ENCODE measurements at regions not wholly inside any gene's neighbourhood (a gene's known extent, or its start where the extent isn't known, plus 50 kb on each side); places are given as distances from the start of the nearest gene placed in this dataset.

DNA sequence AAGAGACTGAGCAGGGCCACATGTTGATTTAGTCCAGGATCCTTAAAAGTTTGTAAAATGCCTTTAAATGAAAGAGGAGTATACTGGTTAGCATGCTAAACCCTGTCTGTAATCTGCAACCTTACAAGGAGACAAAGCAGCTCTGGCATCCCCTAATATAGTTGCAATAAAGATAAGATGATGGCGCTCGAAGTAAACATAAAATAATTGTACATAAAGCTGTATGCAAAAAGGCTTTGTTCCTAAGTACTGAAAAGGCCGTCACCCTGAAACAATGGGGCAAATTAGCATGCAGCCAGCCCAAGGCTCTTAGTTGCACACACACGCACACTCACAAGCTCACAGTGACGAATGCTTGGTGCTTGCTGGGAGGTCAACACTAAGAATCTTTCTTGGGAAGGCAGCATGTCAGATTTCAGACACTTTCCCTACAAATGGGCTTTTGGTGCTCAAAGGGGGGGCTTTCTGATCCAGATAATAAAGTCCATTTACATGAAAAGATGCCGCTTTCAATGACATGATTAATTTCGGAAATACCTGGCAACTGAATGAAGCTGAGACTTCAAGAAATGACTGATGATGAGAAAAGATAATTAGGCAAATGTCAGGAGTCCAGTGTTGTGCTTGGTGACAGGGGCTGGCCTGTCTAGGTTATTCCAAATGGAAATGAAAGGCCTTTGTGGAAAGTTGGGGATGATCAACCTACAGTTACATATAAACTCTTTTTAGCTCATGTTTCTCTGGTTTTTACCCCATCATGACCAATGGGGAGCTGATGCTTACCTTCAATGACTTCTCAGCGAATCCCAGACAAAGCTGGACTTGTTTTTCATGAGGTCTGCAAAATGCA, 370.3 kb downstream of the MEIS1 start:
- no peak for DNase-seq

DNA sequence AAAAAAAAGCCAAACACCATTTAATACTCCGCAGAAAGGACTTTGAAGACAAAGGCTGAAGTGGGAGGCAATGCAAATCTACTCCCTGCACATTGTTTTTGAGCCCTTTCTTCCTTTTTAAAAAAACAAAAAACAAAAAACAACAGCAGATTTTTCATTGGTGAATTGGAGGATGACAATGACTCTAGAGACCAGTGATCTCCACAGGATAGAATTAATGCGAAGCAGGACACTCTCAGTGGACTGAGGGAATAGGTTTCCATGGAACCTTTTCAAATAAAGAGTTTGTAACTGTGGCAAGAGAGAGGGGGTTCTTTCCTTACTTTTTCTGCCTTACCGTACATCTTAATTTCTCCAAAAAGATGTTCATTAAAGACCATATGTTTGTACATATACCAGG, 371.0 kb downstream of the MEIS1 start:
- no peak for DNase-seq

DNA sequence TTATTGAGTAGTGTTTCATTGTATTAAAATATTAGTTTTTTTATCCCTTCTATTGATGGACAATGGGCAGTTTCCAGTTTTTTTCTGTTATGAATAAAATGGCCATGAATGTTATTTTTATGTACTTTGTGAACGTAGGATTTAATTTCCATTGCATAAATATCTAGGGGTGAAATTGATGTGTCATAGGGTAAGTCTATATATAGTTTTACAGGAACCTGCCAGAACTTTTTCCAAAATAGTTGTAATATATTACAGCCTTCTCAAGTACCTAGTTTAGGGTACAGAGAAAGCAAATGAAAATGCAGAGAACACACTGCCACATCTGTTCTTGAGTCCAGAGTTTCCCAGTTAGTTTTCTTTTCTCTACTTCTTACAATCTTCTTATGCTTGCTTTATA, 378.6 kb downstream of the MEIS1 start:
- DNase-seq, result no peak

DNA sequence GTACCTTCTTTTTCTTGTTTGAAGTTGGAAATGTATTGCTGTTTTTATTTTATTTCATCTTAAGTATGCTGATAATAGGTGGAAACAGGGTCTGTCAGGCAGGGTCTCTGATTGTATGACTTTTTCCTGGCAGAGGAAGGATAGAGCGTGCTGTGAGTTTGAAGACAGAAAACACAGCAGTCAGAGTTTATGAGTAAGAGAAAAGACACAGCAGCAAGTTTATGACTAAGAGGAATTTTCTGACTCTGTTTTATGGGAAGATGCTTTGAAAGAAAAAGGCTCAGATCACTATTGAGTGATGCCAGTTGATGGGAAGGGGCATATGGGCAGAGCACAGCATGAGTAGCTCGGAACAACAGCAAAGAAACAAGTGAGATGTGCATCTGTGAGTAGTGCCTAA, 379.1 kb downstream of the MEIS1 start:
- DNase-seq, result no peak

DNA sequence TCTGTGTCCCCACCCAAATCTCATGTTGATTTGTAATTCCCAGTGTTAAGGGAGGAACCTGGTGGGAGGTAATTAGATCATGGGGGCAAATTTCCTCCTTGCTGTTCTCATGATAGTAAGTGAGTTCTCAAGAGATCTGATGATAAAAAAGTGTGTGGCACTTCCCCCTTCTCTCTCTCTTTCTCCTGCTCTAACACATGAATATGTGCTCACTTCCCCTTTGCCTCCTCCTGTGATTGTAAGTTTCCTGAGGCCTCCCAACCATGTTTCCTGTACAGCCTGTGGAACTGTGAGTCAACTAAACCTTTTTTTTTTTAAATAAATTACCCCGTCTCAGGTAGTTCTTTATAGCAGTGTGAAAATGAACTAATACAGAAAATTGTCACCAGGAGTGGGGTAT, 380.0 kb downstream of the MEIS1 start:
- no peak for DNase-seq

DNA sequence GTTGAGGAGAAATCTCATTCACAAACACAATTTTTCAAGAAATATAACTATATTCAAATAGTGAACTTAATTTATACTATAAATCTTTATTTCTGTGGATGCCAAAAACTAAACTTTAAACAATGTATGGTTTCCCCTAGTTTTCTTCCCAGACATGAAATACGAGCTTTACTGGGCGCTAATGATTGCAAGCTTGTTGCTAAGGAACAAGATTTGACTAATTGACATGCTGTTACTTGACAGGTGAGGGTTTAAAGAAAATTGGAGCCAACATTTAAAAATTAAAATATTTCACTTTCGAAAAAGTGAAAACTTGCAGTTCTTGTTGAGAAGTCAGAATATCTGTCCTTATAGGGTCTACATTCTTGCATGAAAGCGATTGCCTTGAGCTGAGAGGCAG, 381.0 kb downstream of the MEIS1 start:
- DNase-seq, result no peak

DNA sequence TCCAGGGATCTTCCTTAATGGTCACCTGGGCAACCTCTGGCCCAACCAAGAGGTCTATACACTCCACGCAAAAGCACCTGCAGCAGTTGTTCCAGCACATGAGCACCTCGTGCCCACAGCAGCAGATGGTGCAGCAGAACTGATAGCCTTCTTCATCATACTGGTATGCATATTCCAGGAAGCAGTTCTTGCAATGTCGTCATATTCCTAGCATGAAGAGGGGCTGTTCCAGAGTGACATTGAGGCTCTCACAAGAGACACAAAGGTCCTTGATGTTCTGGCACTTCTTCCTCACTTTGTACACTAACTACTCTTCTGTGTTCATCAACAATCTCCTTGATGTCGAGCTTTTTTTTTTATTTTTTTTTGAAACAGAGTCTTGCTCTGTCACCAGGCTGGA, 386.2 kb downstream of the MEIS1 start:
- no peak for DNase-seq

DNA sequence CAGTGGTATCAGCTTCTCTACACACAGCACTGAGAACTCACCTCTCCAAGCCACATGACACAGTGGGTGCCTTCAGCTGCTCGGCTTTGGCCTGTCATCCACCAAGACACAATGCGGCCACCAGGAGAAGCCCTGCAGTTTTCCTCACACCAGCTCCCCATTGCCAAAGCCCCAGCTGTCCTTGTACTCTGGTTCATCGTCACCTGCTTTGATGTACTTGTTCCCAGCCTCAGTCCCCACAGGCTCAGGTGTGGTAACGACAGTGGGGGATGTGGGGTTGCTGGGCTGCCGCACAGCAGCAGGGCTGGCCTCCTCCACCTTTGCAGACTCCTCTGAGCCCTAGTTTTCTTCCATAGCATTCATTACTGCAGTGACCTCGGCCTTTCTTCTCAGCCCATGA, 387.3 kb downstream of the MEIS1 start:
- no peak for DNase-seq

DNA sequence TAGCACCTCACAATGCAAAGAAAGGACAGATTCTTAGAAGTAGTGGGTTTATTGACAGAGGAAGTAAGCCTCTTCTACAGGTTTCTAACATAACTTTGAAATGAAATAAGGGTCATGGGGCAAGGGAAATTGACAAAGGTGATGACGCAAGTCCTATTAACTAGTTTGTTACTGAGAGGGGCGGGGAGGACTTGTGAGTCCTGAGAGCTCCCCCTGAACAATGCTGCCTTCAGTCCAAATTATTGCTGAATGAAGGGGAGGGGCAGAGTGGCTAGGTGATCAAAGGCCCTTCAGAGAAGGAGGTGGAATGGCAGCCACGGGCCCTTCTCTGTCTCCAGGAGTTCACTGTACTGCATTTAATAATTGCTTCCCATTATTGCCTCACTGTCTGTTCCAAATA, 390.0 kb downstream of the MEIS1 start:
- no peak for DNase-seq

DNA sequence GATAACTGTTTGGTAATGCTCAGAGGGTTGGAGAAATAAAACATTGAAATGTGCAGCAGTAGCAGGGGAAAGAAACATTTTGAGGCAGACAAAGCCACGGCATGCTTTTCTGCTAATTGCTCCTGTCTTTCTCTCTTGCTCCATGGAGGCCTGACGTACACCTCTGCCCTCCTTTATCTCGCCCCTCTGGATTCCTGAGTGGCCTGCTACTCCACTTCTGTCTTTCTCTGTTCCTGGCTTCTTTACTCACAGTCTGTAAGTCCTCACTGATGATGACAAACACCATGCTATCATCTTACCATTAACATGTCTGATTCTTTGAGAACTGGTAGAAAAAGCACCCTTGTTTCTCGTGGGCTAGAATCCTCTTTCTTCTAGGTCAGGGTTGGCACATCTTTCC, 392.9 kb downstream of the MEIS1 start:
- DNase-seq, result no peak

DNA sequence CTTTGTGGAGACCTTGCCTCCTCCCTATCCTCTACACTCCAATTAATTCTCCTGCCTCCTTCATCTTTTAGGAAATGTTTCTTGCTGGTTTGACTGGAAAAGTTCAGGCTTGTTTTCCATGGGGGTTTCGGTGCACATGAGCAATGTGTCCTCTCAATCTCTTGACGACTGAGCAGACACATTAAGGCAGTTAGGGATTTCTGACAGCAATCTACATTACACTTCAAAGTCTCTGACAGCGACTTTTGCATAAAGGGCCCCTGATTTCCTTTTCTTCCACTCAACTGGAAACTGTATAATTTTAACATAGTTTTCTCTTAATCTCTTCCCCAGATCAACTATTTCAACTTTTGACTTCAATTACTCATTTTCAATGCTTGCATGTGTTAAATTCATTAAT, 394.0 kb downstream of the MEIS1 start:
- DNase-seq, result no peak

DNA sequence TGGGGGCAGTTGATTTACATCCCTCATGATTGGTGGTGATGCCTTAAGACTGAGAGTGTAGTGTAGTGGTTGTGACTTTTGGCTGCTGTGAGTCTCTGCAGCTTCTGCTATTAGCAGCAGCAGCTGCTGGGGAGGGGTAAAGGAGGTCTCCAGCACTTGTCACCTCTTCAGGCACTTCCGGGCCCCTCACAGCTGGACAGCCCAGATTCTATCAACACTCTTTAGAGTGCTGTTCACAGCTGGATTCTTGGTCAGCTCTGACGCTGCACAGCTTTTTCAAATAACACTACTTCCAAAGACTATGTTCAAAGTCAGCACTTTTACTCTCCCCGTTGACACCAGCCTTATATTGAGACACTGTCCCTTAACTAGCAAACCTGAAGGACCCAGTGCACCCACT, 396.0 kb downstream of the MEIS1 start:
- DNase-seq, result no peak

DNA sequence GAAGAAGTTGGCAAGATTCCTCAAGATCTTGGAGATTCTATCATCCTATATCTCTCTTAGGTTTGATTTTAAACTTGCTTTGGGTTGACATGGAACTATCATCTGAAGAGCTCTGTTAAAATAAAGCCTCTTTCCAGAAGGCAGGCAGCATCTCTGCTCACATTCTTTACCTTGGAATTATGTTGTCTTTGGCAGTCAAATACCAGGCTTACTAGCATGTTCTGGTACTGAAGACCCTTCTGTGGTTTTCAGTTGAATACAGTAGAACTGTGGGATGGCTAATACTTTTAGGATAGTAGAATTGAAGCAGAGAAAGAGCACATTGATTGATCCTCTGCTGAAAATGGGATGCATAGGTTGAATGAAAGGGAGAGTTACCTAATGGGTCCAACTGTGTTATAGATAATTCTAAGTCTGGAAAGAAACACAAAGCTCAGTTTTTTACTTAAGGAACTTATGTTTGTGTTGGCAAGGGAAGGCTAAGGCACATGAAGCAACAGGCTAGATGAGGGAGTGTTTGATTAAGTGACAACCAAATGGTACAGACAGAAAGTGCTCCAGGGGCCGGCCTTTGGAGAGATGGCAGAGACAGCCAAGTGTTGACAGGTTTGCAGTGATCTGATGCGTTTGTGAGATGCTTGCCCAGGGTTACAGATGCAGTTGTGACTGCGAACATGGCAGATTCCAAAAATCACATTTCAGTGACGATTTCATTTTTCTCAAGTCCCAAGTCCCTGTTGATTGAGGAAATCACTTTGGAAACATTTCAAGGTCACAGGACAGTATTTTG, 397.9 kb downstream of the MEIS1 start:
- DNase-seq, result no peak

DNA sequence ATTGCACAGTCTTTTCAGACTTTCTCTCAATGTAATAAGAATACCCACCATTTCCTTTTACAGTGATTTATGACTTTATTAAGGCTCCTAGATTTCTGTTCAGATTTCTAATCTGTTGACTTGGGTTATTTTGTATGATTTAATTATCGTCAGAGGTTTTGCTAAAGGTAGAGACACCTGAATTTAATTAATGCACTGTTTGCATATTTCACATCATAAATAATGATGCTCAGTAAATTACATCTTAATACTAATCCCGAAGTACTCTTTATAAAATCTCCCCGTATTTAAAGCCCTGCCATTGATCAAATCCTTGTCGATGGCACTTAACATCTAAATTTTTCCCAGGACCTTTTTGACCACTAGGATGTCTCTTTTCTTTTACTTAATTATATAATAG, 399.9 kb downstream of the MEIS1 start:
- DNase-seq, result no peak

DNA sequence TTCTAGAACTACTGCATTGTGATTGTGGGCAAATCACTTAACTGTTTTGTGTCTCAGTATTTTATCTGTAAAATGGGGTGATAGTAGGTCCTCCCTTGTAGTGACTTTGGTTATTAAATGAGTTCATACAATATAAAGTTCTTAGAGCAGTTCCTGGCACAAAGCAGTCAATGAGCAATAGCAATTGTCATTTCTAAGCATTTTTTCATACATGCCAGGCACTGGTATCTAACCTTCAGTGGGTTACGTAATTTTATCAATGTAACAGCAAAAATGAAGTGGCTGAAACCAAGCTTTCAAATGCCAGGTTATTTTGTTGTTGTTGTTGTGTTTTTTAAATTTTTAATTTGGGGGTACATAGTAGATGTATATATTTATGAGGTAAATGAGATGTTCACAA, 401.9 kb downstream of the MEIS1 start:
- DNase-seq, result no peak

DNA sequence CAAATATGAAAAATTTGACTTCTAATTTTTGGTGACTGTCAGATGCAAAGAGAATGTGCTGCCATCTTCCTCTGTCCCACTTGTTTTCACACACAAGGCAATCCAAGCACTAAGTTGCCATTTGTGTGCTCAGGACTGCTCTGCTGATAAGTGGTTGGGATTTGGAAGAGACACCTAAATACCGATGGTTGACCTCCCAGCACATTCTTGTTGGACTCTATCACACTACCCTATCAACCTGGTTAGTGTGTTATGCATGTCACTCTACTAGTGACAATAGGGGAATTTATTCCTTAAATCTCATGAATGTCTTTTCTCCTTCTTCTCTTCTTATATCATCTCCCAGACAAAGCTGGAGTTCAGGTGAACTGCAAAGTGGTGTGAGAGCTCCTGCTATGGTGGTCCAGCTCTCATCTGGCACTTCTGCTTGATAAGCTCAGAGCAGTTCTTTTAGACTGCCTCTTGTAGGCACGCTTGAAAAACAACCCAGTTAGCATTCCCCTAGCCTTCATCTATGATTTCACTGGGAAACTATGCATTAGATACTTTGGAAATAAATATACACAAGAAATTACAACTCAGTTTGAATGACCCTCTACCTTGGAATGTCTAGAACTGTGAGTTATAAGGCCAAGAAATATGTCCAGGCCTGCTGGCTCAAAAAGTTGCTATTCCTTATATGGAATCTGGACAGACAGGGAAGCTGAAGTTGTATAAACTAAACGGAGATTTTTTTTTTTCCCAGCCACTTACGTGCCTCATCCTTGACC, 404.8 kb downstream of the MEIS1 start:
- no peak for DNase-seq

DNA sequence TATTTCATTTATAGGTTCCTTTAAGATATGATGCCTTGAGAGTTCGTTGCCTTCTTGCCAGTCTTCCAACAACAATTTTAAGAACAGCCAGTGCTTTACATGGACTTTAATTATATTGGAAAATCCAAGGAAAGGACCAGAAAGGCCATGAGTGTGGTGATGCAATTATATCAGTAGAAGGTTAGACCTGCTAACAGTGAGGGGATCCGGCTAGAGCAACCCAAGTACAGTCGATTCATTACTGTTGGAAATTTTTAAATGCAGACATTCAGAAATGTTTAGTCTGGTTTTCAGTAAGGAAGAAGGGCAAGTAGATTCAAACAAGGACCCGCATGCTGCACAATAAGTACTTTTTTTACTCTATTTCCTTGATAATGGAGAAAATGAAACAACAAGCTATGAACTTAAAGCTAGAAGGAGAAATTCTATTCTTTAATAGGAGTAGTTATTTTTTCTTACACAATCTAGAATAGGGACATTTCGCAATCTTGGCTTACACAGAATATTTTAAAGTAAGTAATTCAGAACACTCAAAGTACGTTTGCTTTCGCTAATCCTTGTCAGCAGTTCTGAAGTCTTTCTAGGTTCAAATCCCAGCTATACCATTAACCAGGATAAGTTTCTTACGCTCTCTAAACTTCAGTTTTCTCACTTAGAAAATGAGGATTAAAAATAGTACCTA, 405.5 kb downstream of the MEIS1 start:
- DNase-seq, result no peak

DNA sequence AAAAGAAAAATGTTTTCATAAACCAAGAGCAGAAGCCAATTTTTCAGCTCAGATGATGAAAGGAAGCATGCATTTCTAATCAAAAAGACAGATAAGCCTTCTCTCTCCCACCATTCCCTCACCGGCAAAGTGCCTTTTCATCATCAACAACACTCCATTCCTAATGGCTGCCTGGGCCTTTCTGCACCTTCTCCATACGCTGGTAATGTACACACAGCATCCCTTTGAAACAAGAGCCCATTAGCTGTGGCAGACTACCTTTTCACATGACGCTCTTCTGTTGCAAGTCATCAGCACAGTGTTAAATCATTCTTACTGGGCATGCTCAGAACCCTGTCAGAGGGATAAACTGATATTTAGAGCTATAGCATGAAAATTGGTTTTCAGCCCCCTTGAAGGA, 408.9 kb downstream of the MEIS1 start:
- no peak for DNase-seq

DNA sequence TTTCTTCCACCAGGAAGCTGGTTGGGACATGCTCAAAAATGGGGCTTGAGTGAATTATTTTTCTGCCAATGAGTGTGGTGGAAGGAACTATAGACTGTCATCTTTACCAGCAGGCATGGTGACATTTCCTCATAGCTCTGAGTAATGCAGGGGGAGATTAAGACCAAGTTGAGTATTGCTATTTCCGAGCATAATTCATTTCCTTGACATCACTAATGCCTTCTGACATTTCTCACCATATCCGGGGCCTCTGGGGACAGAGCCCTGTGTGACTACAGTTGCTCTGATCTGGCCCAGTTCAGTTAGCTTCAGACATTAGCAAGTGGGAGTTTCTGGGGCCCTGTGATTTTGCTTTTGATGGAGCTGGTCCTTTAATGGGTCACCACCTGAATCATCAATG, 410.4 kb downstream of the MEIS1 start:
- DNase-seq, result no peak

DNA sequence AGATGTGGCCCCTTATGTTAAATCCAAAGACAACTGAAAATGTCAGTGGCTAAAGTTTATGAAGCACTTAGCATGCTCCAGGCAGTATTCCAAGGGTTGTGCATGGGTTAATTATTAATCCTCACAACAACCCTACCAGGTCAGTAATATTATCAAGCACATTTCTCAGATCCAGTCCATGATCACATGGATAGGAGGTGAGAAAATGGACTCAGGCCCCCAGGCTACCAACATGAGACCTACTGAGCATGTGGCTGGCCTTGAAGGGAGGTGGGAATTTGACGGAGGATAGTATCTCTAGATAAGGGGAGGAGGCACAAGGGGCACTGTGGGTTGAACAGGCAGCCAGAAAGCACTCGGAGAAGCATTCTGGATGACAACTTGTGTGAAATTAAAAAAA, 412.0 kb downstream of the MEIS1 start:
- no peak for DNase-seq

DNA sequence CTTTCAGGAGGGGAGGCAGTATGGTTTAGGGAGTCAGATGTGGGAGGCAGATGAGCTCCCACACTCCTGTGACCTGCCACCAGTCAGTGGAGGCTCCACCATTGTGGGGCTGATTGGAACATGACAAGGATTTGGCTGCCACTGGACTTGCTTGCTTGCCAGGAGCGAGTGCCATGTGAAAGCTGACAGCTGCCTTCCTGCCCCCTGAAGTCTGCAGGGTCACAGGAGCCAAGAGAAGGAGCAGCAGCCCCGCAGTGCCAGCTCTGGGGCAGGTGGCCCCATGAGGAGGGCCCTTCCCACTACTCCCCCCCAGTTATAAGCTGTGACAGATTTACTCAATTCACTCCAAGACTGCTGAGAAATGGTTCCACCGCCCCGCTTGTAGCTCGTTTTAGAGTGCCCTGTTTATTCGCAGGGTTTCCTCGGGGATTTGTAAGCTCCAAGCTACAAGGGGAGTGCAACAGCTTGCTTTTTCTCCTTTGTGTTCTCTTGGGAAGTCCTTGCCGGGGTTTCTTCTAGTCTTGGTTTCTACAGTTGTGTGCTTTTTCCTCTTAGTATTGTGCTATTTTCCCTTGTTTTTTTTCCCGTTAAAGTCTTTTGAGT, 414.3 kb downstream of the MEIS1 start:
- no peak for DNase-seq

DNA sequence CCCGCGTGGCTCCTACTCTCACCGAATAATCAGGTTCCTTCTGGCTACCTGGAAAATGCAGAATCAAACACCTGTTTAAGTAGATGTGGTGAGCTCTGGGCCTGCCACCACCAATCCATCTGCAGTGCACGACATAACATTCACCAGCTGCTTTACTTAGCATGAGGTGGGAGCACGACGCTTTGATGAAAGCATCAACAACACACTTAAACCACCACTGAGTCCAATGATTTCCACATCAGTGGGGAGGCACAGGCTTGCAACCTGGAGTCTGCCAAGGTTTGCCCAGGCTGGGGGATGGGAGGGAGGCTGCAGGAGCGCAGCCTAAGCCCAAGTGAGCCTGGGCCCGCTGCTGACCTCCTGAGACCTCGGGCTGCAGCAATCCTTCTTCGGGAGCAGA, 415.5 kb downstream of the MEIS1 start:
- no peak for DNase-seq

DNA sequence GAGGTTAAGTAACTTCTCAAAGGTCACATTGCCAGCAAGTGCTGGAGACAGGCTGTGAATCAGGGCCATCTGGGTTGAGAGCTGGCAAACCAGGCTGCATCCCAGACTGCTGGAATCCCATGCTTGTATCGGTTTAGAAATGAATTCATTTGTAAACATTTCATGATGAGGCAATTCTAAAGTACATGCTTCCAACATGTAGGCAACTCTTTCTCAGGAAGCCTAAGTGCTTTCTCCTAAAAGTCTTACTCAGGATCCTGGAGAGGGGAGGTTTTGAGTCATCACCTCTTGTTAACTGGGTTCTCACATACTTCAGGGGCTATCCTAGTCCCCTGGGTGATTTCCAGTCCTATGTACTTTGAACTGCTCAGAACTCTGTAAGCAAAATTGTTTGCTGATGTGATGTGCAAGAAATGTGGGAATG, 416.5 kb downstream of the MEIS1 start:
- DNase-seq, result no peak

Data from NCI-H1092 treated with DMSO at 0.1 percent for 48 hours (cell line).